HL-60 (cell line): ENCODE measurements at regions not wholly inside any gene's neighbourhood (a gene's known extent, or its start where the extent isn't known, plus 50 kb on each side); places are given as distances from the start of the nearest gene placed in this dataset.

Experiments used
- CTCF ChIP-seq: IDR thresholded peaks from one replicate; pipeline ENCODE4 v1.5.1; 2011; ENCODE audit warnings: low read length, control low read depth, inconsistent platforms; ENCODE audit not compliant: insufficient read depth
- GABPA ChIP-seq: IDR thresholded peaks from 2 replicates; pipeline ENCODE4 v1.6.1; 2012; ENCODE audit warnings: low read depth
- SPI1 ChIP-seq: IDR thresholded peaks from 2 replicates; pipeline ENCODE4 v1.6.1; 2012; ENCODE audit warnings: low read depth, mild to moderate bottlenecking, borderline replicate concordance

GRCh38 chr1:230531103-230531502, 105.0 kb upstream of the PGBD5 start:
- TF ChIP-seq CTCF (no peak), SPI1 (no peak), GABPA (no peak)
